Neural progenitor cell (in vitro differentiated cells): ENCODE measurements at regions not wholly inside any gene's neighbourhood (a gene's known extent, or its start where the extent isn't known, plus 50 kb on each side); places are given as distances from the start of the nearest gene placed in this dataset.

Experiments used
- CTCF ChIP-seq: fragments of 200-600 bp; sonication (generic); IDR thresholded peaks from 2 replicates; pipeline ENCODE4 v1.5.1; 2017; ENCODE audit warnings: antibody characterized with exemption, mild to moderate bottlenecking
- EZH2phosphoT487 ChIP-seq: fragments of 200-600 bp; sonication (generic); IDR thresholded peaks from 2 replicates; pipeline ENCODE4 v1.6.1; 2017; ENCODE audit warnings: antibody characterized with exemption

- TF ChIP-seq CTCF (no peak), EZH2phosphoT487 (no peak)
Observed at GRCh38 chr2:234682492-234683228, 185.8 kb upstream of the ARL4C start.
